HG03095 (cell line): ENCODE measurements at regions not wholly inside any gene's neighbourhood (a gene's known extent, or its start where the extent isn't known, plus 50 kb on each side); places are given as distances from the start of the nearest gene placed in this dataset.

Experiments used
- ATAC-seq: cut with Tn5 transposase; IDR thresholded peaks from one replicate; pipeline ENCODE4 v1.9.1; 2021; ENCODE audit warnings: moderate library complexity; ENCODE audit not compliant: unreplicated experiment

- ATAC-seq: no peak
Observed at GRCh38 chr13:67769063-67769986, 539.2 kb upstream of the PCDH9 start.

DNA sequence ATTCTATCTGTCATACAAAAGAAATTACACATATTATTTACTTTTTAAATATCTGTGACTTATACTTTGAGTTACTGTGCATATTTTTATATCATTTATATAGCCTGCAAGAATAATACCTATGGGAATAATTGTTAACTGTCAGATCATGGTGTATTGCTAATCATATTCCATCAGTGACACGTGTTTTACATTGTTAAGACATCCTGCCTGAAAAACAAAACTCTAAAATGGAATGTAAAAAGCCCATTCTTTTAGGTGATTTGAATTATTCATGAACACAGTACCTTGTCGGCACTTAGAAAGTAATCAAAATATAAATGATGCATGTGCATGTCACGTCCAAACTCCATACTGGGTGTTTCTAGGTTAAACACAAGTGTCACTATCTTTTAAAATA is 533.8 kb upstream of the PCDH9 start:
- no peak for ATAC-seq

- ATAC-seq: no peak
Observed at GRCh38 chr13:67763384-67763783, 533.2 kb upstream of the PCDH9 start.

DNA sequence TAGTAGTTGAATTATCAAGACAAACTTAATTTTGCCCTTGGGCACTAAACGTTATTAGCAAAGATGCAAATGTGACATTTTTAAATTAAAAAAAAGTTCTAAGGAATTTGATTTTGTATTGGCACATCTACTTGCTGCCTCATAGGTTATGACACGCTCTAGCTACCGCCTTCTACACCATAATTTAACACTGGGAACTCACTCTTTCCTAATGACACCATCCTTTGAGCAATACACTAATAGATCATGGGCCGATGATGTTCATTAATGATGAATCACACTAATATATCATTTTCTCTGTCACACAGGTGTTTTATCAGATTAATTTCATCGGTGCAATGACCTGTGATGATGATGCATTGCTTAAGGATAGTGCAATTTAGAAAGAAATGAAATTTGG is 528.8 kb upstream of the PCDH9 start:
- ATAC-seq: no peak

DNA sequence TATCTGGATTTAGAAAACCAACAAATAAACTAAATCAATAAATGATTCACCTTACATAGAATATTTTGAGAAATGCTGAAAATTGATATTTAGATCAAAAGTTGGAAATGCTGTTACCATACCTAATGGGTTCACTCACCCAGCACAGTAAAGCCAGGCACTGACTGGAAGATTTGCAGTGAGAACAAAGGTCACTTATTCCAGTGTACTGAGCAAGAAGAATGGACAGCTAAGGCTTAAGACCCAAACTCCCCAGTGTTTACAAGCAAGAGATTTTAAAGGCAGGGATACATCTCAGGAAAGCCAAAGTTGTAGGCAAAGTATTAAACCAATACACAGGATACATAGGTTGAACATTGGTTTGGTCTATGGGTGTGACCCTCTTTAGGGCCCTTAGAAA is 523.9 kb upstream of the PCDH9 start:
- no peak for ATAC-seq

- no peak for ATAC-seq
Observed at GRCh38 chr13:67752759-67753158, 522.6 kb upstream of the PCDH9 start.

- ATAC-seq: no peak
Observed at GRCh38 chr13:67742478-67742877, 512.3 kb upstream of the PCDH9 start.

- ATAC-seq: no peak
Observed at GRCh38 chr13:67740871-67741535, 510.9 kb upstream of the PCDH9 start.

GRCh38 chr13:67736646-67737420 is 506.7 kb upstream of the PCDH9 start:
- no peak for ATAC-seq

GRCh38 chr13:67735651-67736050 is 505.5 kb upstream of the PCDH9 start:
- ATAC-seq: no peak

- ATAC-seq: no peak
Observed at GRCh38 chr13:67726979-67727378, 496.8 kb upstream of the PCDH9 start.

- ATAC-seq: no peak
Observed at GRCh38 chr13:67725999-67726398, 495.9 kb upstream of the PCDH9 start.

- ATAC-seq: no peak
Observed at GRCh38 chr13:67713571-67713970, 483.4 kb upstream of the PCDH9 start.

DNA sequence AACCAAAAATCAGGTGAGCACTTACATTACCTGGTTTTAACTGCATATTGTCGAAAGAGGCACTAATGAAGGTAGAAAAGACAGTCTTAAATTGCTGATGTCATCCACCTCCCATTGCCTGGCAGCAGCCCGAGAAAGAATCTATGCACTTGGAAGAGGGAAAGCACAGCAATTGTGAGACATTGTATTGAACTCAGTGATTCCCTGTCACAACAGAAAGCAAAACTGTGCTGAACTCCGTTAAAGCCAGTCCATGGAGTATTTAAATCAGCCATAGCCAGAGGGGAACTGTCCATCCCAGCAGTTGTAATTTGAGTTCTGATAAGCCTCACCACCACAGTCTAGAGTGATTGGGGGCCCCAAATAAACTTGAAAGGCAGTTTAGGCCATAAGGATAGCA is 466.6 kb upstream of the PCDH9 start:
- no peak for ATAC-seq

GRCh38 chr13:67664502-67664901 is 434.4 kb upstream of the PCDH9 start:
- ATAC-seq: no peak

- no peak for ATAC-seq
Observed at GRCh38 chr13:67662997-67663396, 432.9 kb upstream of the PCDH9 start.

DNA sequence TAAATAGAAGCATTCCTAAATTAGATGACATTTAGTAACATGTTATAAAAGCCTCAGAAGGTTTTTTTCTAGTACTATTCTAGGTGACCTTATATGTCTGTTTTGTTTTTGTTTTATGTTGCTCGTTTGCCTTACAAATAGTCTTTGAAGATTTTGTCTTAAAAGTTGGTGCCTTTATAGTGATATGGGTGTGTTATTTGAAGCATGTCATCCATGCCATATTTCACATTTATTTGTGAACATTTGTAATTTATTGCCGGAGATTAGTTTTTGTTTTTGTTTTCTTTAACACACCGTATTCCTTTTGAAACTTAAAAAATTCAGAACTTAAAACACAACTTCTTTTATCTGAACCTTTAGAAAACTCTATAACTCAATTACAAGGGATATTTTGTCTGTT is 422.8 kb upstream of the PCDH9 start:
- no peak for ATAC-seq

GRCh38 chr13:67651908-67652465 is 421.9 kb upstream of the PCDH9 start:
- ATAC-seq: no peak

GRCh38 chr13:67650471-67650870 is 420.3 kb upstream of the PCDH9 start:
- no peak for ATAC-seq

DNA sequence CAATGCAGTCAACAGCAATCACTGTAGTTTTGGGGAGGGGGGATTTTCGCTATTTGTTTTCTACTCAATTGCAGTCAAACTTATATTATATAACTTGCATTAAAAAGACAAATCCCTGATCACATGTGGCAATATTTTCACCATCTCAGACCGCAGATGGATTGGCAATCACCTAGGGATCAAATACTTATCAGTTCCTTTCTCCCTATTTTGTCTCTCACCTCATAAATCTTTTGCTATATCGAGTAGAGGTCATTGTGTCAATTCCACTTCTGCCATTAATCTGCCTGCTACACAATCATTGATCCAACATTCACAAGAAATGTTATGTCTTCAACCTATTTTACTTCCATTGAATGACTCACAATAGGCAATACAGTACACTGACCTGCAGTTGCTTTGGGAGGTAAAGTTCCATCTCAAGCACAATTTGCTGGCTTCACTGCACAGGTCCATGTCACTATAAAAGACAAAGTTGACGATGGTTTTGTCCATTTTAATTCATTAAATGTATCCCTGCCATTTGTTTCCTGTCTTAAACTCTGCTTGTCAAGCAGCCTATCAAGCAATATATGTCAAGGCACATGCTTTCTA is 415.8 kb upstream of the PCDH9 start:
- no peak for ATAC-seq

- no peak for ATAC-seq
Observed at GRCh38 chr13:67643516-67644055, 413.4 kb upstream of the PCDH9 start.
